BLaER1 (cell line): ENCODE measurements at regions not wholly inside any gene's neighbourhood (a gene's known extent, or its start where the extent isn't known, plus 50 kb on each side); places are given as distances from the start of the nearest gene placed in this dataset.

Source experiments
- H3K27ac ChIP-seq: shearing (Covaris generic); formaldehyde crosslinking; 2 replicates; pipeline ENCODE4 v1.8.1; 2022
- H3K27me3 ChIP-seq: shearing (Covaris generic); formaldehyde crosslinking; 2 replicates; pipeline ENCODE4 v1.8.1; 2022
- H3K36me3 ChIP-seq: shearing (Covaris generic); formaldehyde crosslinking; 2 replicates; pipeline ENCODE4 v1.8.1; 2022
- H3K4me1 ChIP-seq: shearing (Covaris generic); formaldehyde crosslinking; 2 replicates; pipeline ENCODE4 v1.8.1; 2022
- H3K4me2 ChIP-seq: shearing (Covaris generic); formaldehyde crosslinking; 2 replicates; pipeline ENCODE4 v1.8.1; 2022
- H3K4me3 ChIP-seq: shearing (Covaris generic); formaldehyde crosslinking; 2 replicates; pipeline ENCODE4 v1.8.1; 2022
- H3K9ac ChIP-seq: shearing (Covaris generic); formaldehyde crosslinking; 2 replicates; pipeline ENCODE4 v1.8.1; 2022
- H3K9me3 ChIP-seq: shearing (Covaris generic); formaldehyde crosslinking; 2 replicates; pipeline ENCODE4 v1.8.1; 2022
- H4K20me1 ChIP-seq: shearing (Covaris generic); formaldehyde crosslinking; 2 replicates; pipeline ENCODE4 v1.8.1; 2022
- Cebpa-rat ChIP-seq: shearing (Covaris generic); IDR thresholded peaks from 2 replicates; pipeline ENCODE4 v1.8.1; 2022

DNA sequence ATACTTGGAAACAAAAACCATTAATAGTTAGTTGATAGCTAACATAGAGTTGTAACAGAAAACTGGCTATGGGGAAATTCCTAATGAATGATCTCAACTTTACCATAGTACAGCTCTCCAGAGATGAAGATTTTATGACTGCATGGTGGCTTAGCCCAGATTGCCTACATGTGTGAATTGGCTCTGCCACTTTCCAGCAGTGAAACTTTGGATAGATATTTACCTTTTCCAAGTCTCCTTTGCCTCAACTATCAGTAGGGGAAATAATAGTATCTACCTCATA, 161.1 kb downstream of the LACC1 start:
- Histone ChIP-seq H4K20me1 (no peaks in the 10 kb centered on the region), H3K27ac (no peak overlapping the region), H3K36me3 (no peaks in the 10 kb centered on the region), H3K4me3 (no peak overlapping the region), H3K4me1 (no peaks in the 10 kb centered on the region), H3K27me3 (no peaks in the 10 kb centered on the region), H3K9ac (no peak overlapping the region), H3K9me3 (peaks cover 4% of the 10 kb centered on the region; the same call in 1 of the 2 replicates), H3K4me2 (no peak overlapping the region)
- TF ChIP-seq Cebpa-rat, result no peak

DNA sequence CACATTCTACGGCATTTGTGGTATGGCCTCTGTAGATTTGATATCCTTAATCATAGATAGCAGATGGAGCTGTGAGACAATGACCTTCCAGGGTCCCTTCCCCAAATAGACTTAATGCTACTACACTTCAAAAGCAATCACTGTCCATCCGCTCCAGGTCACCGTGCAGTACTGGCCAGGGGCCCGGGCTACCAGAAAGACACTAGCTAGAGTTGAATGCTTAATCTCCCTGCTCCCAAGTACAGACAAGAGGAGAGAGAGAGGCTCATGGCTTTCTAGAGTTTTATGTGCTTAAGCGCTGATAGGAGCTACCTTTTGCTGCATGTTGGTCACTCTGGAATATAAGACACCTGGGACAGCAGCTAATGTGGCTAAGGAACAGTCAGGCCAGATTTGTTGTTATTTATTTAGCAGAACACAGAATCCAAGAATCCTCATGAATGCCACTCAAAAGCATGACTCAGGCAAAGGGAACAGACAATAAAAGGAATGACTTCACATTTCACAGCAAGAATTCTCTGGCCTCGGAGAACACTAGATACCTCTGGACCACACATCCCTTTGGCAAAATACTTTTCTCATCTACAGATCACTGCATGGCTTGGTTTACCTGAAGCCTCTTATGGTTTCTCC, 165.0 kb downstream of the LACC1 start:
- H4K20me1 ChIP-seq, result no peaks in the 10 kb centered on the region
- no peak overlapping the region for H3K27ac ChIP-seq
- no peaks in the 10 kb centered on the region for H3K9me3 ChIP-seq
- no peak overlapping the region for H3K9ac ChIP-seq
- H3K4me2 ChIP-seq, result no peak overlapping the region
- H3K27me3 ChIP-seq, result no peaks in the 10 kb centered on the region
- H3K4me1 ChIP-seq, result peaks cover 5% of the 10 kb centered on the region
- no peak for TF ChIP-seq Cebpa-rat
- no peak overlapping the region for H3K4me3 ChIP-seq
- no peaks in the 10 kb centered on the region for H3K36me3 ChIP-seq

DNA sequence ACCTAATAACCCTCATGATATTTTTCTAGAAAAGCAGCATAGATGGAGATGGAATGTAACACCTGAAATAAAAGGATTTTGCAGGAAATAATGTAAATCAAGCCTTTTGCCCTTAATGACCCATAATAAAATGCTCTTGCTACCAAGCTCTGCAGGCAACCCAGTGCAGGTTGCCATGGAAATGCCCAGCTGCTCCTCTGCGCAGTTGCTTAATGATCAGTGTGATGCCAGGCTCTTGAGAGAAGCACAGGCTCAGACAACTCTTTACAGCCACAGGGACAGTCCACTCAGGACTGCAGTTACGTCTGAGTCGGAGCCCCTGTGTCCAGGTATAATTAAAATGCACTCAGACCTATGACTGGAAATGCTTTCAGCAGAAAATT, 165.5 kb downstream of the LACC1 start:
- Histone ChIP-seq H3K27me3 (no peaks in the 10 kb centered on the region), H3K4me3 (no peak overlapping the region), H3K9me3 (no peaks in the 10 kb centered on the region), H3K9ac (no peak overlapping the region), H3K4me1 (peaks cover 8% of the 10 kb centered on the region), H4K20me1 (no peaks in the 10 kb centered on the region), H3K36me3 (no peaks in the 10 kb centered on the region), H3K4me2 (no peak overlapping the region), H3K27ac (no peak overlapping the region)
- no peak for TF ChIP-seq Cebpa-rat

DNA sequence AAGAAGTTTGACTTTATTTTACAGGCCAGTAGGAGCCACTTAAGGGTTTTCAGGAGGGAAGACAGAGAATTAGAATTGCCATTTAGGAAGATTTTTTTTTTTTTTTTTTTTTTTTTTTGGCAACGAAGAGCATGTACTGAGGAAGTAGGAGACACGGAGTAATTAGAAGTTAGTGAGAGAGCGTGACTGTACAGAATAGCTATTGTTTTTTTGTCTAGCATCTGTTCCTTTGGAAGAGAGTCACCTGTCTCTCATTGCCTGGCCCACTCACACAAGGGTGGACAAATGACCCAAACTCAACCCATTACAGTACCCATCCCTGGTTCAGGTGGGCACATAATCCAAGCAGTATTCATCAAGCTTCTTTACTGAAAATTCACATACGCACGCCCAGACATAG, 166.7 kb downstream of the LACC1 start:
- H3K4me1 ChIP-seq, result peaks cover 8% of the 10 kb centered on the region
- H3K9me3 ChIP-seq, result no peaks in the 10 kb centered on the region
- no peaks in the 10 kb centered on the region for H3K27me3 ChIP-seq
- no peaks in the 10 kb centered on the region for H3K36me3 ChIP-seq
- H4K20me1 ChIP-seq, result no peaks in the 10 kb centered on the region
- no peak overlapping the region for H3K4me3 ChIP-seq
- H3K9ac ChIP-seq, result no peak overlapping the region
- H3K4me2 ChIP-seq, result no peak overlapping the region
- no peak overlapping the region for H3K27ac ChIP-seq
- no peak for TF ChIP-seq Cebpa-rat

DNA sequence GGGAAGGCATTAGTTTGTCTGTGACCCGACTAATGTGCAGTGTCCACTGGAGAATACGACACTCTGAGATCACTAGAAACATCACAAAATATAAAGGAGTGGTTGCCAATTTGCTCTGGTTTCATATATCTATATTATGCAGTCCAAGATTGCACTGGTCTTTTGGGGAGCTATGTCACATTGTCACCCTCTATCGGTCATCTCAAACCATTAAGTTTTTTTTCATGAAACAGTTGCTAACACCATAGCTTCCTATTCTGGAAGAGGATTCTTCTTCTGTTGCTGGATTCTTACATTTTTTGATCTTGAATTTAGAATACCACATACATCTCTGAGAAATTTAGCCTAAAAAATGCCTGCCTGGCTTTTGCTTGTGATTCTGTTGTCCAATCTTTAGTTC, 168.6 kb downstream of the LACC1 start:
- H3K4me2 ChIP-seq, result no peak overlapping the region
- no peaks in the 10 kb centered on the region for H3K36me3 ChIP-seq
- no peaks in the 10 kb centered on the region for H3K27me3 ChIP-seq
- H3K4me3 ChIP-seq, result no peak overlapping the region
- H3K9ac ChIP-seq, result no peak overlapping the region
- no peak overlapping the region for H3K27ac ChIP-seq
- no peaks in the 10 kb centered on the region for H4K20me1 ChIP-seq
- TF ChIP-seq Cebpa-rat, result no peak
- no peaks in the 10 kb centered on the region for H3K9me3 ChIP-seq
- H3K4me1 ChIP-seq, result peaks cover 17% of the 10 kb centered on the region

DNA sequence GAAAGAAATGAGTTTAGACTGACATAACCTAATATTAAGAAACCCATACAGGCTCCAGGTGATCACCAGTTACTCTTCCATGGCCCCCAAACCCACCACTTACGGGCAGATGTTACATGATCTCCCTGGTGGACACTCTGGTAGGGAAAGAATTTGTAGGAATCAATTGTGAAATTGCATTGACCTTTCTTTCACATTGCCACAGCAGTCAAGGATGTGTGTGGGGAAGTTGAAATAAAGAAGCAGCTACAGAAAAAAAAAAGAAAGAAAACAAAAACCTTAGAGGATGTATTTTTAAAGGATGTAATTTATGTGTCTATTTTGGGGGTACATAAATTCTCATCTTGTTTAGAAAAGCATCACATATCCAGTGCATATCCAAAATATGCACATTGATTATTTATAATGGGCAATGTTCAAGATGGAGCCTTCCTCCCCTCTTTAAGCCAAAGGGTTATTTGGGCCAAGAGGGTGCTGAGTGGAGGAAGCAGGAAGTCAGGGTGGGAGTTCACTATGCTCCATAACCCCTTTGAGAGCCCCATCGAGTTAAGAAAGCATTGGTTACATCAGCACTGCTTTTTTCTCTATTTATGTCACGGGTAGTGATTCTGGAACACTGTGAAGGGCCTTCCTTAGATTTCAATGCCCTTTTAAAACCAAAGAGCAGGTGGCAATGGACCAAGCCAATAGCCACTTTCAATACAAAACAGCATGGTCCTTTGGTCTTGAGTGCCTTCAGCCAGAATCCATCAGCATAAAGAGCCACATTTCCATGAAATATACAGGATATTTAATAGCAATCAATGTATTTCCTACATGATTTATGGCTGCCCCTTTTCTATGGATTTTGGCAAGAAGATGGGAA, 169.6 kb downstream of the LACC1 start:
- Histone ChIP-seq H3K4me1 (peaks cover 17% of the 10 kb centered on the region), H3K36me3 (no peaks in the 10 kb centered on the region), H3K9me3 (no peaks in the 10 kb centered on the region), H3K27ac (no peak overlapping the region), H3K4me3 (no peak overlapping the region), H3K9ac (no peak overlapping the region), H3K27me3 (no peaks in the 10 kb centered on the region), H3K4me2 (peak overlapping the region; percentile 38), H4K20me1 (no peaks in the 10 kb centered on the region)
- TF ChIP-seq Cebpa-rat, result no peak

DNA sequence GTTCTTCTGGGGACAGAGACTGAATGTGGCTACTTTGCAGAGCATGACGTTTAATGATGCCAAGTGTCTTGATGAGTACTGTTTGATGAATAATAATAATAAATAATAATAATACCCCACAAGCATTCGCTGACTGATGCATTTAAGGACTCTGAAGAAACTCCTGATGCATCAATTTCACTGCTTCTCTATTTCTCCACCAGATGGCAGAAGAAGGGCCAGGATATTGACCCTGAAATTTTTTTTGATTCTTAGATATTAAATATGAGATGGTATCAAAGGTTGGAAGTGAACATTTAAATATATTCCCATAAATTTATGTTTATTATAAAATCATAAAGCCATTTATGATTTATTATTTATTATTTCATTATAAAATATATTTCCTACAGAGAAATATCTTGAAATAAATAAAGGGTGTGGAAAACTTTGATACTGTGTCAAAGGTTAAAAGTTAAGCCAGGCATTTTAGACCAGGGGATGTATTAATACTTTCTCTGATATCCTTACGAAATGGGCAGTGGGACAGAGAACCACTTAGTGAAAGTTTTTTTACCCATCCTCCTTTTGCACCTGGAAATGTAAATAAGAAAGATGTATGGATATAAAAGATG, 170.9 kb downstream of the LACC1 start:
- no peaks in the 10 kb centered on the region for H4K20me1 ChIP-seq
- no peak overlapping the region for H3K27ac ChIP-seq
- no peaks in the 10 kb centered on the region for H3K27me3 ChIP-seq
- peaks cover 17% of the 10 kb centered on the region for H3K4me1 ChIP-seq
- H3K4me3 ChIP-seq, result no peak overlapping the region
- H3K9me3 ChIP-seq, result no peaks in the 10 kb centered on the region
- no peak overlapping the region for H3K9ac ChIP-seq
- no peak for TF ChIP-seq Cebpa-rat
- no peaks in the 10 kb centered on the region for H3K36me3 ChIP-seq
- H3K4me2 ChIP-seq, result no peak overlapping the region

DNA sequence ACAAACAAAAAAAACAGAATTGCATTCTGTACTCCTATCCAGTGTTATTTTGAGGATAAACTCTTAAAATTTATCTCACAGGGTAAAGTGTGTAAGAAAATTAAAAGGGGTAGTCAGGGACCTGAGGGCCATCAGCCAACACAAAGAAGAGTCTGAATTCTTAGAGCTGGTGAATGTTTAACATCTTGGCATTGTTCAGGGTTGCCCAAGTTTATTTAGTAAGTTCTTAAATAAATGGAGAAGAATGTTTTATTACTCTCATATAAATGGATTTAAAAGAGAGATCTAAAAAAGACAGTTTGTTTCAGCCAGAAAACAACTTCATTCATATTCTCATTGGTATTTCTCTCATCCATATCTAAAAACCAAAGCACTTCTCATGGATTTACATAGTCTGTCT, 171.7 kb downstream of the LACC1 start:
- H3K27me3 ChIP-seq, result no peaks in the 10 kb centered on the region
- H4K20me1 ChIP-seq, result no peaks in the 10 kb centered on the region
- H3K36me3 ChIP-seq, result no peaks in the 10 kb centered on the region
- no peak overlapping the region for H3K4me3 ChIP-seq
- H3K27ac ChIP-seq, result no peak overlapping the region
- TF ChIP-seq Cebpa-rat, result no peak
- no peaks in the 10 kb centered on the region for H3K9me3 ChIP-seq
- H3K9ac ChIP-seq, result no peak overlapping the region
- H3K4me2 ChIP-seq, result no peak overlapping the region
- H3K4me1 ChIP-seq, result peaks cover 17% of the 10 kb centered on the region

DNA sequence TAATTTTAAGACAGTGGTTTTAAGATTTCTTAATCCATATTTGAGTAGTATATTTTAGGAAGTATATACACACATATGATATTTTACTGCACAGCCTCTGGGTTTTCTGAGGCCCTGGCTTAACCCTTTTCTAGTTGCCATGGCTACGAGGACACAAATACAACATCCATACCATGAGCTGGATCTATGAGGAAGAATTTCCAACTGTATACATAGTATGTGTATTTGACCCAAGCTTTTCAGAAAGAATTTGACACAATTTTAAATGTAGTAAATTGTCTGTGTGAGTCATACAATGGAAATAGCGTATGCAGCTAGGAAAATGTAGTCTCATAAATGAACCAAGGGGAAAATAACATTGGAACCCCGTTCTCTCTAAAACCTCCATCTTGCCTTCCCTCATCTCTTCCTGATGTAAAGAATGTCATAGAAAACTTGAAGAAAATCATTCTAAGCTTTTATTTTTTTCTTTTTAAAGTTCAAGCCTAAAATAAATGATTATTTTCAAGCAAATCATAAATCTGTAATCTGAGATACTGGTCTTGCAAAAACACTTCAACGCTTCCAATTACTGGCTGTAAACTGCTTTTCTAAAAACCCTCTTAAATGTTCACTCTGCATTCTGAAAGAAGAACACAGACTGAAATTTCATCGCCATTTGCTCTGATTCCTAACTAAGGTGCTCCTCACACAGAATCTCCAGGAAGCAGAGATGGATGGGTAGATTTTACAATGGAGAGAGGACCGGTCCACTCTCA, 172.4 kb downstream of the LACC1 start:
- Histone ChIP-seq H3K27ac (no peak overlapping the region), H3K9me3 (no peaks in the 10 kb centered on the region), H3K4me1 (peaks cover 17% of the 10 kb centered on the region), H3K36me3 (no peaks in the 10 kb centered on the region), H3K4me3 (no peak overlapping the region), H3K4me2 (peak overlapping the region; percentile 0; the same call in 1 of the 2 replicates), H3K9ac (no peak overlapping the region), H4K20me1 (no peaks in the 10 kb centered on the region), H3K27me3 (no peaks in the 10 kb centered on the region)
- TF ChIP-seq Cebpa-rat, result no peak

DNA sequence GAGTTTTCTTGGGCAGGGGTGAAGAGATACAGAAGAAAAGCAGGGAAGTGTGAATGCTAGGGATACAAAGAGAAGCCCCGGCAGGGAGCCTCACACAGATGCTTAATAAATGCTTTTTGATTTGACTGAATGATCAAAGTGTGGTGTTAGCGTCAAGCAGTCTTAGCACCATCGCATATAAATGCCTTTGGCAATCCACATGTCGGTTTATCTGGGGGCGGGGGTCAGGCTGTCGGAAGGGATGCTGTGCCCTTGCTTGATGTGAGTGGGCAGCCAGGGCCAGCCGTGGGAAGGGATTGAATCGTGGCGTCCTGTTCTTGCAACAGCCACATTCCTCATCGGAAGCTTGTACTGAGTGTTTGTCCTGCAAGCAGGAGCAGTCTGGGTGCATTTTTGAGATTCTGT, 173.1 kb downstream of the LACC1 start:
- no peak for TF ChIP-seq Cebpa-rat
- H3K27ac ChIP-seq, result no peak overlapping the region
- no peaks in the 10 kb centered on the region for H4K20me1 ChIP-seq
- no peak overlapping the region for H3K9ac ChIP-seq
- no peaks in the 10 kb centered on the region for H3K36me3 ChIP-seq
- H3K27me3 ChIP-seq, result no peaks in the 10 kb centered on the region
- peak overlapping the region; percentile 0; the same call in 1 of the 2 replicates for H3K4me2 ChIP-seq
- H3K9me3 ChIP-seq, result no peaks in the 10 kb centered on the region
- H3K4me1 ChIP-seq, result peaks cover 17% of the 10 kb centered on the region
- H3K4me3 ChIP-seq, result no peak overlapping the region
